Neural crest cell (in vitro differentiated cells): ENCODE measurements at regions not wholly inside any gene's neighbourhood (a gene's known extent, or its start where the extent isn't known, plus 50 kb on each side); places are given as distances from the start of the nearest gene placed in this dataset.

Experiments
- DNase-seq: peaks from one replicate; pipeline ENCODE4 v3.0.0; 2021; ENCODE audit warnings: low read depth, mixed read lengths, low spot score
- H3K27ac Mint-ChIP-seq: one replicate; pipeline ENCODE4 v1.8.0; 2021; ENCODE audit warnings: mild to moderate bottlenecking, mixed read lengths; ENCODE audit not compliant: unreplicated experiment
- H3K27me3 Mint-ChIP-seq: 2 replicates; pipeline ENCODE4 v1.8.0; 2021; ENCODE audit warnings: low read depth, mild to moderate bottlenecking, mixed read lengths
- H3K36me3 Mint-ChIP-seq: 2 replicates; pipeline ENCODE4 v1.8.0; 2021; ENCODE audit warnings: low read depth, mild to moderate bottlenecking, mixed read lengths
- H3K4me1 Mint-ChIP-seq: 2 replicates; pipeline ENCODE4 v1.8.0; 2021; ENCODE audit warnings: mixed read lengths
- H3K4me3 Mint-ChIP-seq: one replicate; pipeline ENCODE4 v1.8.0; 2021; ENCODE audit warnings: mild to moderate bottlenecking, mixed read lengths
- H3K9me3 Mint-ChIP-seq: 2 replicates; pipeline ENCODE4 v1.8.0; 2021; ENCODE audit warnings: mixed read lengths
- TF ChIP-seq, protein P1 (sequence below): fragments of 200-600 bp; sonication (generic); conservative IDR thresholded peaks from 2 replicates; pipeline ENCODE4 v1.5.0; 2021; ENCODE audit warnings: antibody characterized with exemption, mild to moderate bottlenecking

DNA sequence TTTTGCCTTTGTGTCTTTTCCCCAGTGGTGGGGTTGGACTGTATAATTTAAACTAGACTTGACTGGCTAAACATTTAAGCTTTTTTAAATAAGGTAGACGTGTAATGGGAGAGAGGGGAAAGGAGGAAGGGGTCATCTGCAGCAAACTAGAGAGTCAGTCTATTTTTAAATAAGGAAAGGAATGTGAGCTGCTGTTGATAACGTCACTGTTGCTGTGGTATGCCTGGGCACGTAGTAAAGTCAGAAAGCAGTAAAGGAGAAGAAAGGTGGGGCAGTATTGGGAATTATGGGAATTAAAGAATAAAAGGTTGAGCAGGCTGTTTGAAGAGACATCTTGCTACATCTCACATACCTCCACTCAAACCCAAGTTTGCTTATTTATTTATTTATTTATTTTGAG is 80.4 kb upstream of the FSHB start:
- no peaks in the 10 kb centered on the region for H3K4me1 Mint-ChIP-seq
- DNase-seq: no peak
- no peaks in the 10 kb centered on the region for H3K36me3 Mint-ChIP-seq
- no peak overlapping the region for H3K27ac Mint-ChIP-seq
- H3K27me3 Mint-ChIP-seq: peaks cover 3% of the 10 kb centered on the region
- H3K4me3 Mint-ChIP-seq: no peak overlapping the region
- no peaks in the 10 kb centered on the region for H3K9me3 Mint-ChIP-seq
- TF ChIP-seq, protein P1, sequence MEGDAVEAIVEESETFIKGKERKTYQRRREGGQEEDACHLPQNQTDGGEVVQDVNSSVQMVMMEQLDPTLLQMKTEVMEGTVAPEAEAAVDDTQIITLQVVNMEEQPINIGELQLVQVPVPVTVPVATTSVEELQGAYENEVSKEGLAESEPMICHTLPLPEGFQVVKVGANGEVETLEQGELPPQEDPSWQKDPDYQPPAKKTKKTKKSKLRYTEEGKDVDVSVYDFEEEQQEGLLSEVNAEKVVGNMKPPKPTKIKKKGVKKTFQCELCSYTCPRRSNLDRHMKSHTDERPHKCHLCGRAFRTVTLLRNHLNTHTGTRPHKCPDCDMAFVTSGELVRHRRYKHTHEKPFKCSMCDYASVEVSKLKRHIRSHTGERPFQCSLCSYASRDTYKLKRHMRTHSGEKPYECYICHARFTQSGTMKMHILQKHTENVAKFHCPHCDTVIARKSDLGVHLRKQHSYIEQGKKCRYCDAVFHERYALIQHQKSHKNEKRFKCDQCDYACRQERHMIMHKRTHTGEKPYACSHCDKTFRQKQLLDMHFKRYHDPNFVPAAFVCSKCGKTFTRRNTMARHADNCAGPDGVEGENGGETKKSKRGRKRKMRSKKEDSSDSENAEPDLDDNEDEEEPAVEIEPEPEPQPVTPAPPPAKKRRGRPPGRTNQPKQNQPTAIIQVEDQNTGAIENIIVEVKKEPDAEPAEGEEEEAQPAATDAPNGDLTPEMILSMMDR: no peak

DNA sequence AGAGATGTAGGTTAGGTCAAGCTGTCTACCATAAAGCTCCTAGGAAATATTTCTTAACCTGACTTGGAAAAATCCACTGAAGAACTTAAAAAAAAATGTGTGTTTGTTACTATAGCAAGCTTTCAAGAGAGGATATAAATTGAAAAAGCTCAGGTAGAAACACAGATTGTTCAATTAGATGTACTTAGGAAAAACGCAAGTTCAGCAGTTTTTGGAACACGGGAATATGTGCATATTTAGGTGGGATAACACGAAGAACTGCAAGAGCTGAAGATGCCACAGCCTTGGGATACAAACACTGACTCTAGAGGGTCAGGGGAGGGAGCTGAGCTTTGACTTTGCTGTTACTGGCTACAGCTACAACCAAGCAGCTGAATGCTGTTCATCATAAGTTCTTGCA is 77.8 kb upstream of the FSHB start:
- Mint-ChIP-seq H3K27me3 (peaks cover 3% of the 10 kb centered on the region), H3K4me3 (no peak overlapping the region), H3K36me3 (no peaks in the 10 kb centered on the region), H3K9me3 (no peaks in the 10 kb centered on the region), H3K4me1 (no peaks in the 10 kb centered on the region), H3K27ac (no peak overlapping the region)
- no peak for DNase-seq
- TF ChIP-seq, protein P1: no peak

DNA sequence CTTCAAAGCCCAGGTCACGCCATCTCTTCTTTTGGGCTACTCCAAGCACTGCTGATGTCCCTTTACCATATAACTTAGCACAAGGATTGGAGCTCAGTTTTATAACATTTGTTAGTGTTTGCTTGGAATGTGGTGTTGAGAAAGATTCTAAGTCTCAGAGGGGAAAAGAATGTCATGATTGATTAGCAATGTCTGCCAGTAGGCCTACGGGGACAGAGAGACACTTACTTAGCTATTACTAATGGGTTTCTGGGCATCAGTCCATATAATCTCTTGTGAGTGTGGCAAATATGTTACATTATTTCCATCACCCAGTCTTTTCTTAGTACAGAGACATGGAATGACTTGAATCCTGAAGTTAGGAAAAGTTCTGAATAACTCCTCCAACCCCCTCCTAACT is 75.4 kb upstream of the FSHB start:
- DNase-seq: no peak
- no peak overlapping the region for H3K4me3 Mint-ChIP-seq
- H3K27ac Mint-ChIP-seq: no peak overlapping the region
- no peaks in the 10 kb centered on the region for H3K9me3 Mint-ChIP-seq
- peaks cover 18% of the 10 kb centered on the region for H3K27me3 Mint-ChIP-seq
- H3K4me1 Mint-ChIP-seq: no peaks in the 10 kb centered on the region
- no peaks in the 10 kb centered on the region for H3K36me3 Mint-ChIP-seq
- TF ChIP-seq, protein P1: no peak

DNA sequence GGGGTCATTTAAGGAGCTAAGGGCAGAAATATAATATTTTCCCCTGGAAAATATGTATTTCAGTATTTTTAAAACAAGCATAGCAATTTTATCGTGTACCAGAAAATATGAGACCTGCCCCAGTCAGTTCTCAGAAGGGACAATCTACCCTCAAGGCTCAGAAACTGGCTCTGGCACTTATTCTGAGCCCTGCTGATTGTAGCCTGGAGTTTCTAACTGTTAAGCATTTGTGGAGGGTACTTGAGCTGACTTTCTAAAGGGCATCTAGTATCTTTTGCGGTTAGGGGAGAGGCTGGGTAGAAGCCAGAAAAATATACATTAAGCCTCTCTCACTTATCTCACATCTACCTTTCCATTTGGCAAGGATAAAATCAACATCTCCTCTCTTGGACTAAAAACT is 71.3 kb upstream of the FSHB start:
- Mint-ChIP-seq H3K4me1 (no peaks in the 10 kb centered on the region), H3K9me3 (no peaks in the 10 kb centered on the region), H3K36me3 (no peaks in the 10 kb centered on the region), H3K4me3 (no peak overlapping the region), H3K27me3 (peaks cover 32% of the 10 kb centered on the region), H3K27ac (no peak overlapping the region)
- TF ChIP-seq, protein P1: no peak
- DNase-seq: no peak

DNA sequence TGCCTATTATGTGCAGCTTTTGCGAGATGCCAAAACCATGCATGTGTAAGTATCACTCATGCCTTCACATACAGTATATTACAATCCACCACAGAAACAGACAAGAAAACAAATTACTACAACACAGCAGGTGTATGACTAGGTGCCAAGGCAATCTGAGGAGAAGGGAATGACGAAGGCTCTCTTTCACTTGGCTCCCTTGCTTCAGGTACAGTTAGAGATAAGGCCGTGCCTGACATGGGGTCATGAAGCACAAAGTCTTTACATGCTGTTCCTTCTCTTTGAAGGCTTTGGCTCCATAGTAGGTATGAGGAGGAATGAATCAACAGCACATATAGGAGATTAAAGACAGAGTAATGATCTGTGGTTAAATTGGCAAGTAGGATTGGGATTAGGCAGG is 65.2 kb upstream of the FSHB start:
- no peak overlapping the region for H3K27ac Mint-ChIP-seq
- H3K36me3 Mint-ChIP-seq: no peaks in the 10 kb centered on the region
- TF ChIP-seq, protein P1: no peak
- H3K4me3 Mint-ChIP-seq: no peak overlapping the region
- H3K9me3 Mint-ChIP-seq: no peaks in the 10 kb centered on the region
- peaks cover 12% of the 10 kb centered on the region for H3K27me3 Mint-ChIP-seq
- DNase-seq: no peak
- H3K4me1 Mint-ChIP-seq: no peaks in the 10 kb centered on the region

DNA sequence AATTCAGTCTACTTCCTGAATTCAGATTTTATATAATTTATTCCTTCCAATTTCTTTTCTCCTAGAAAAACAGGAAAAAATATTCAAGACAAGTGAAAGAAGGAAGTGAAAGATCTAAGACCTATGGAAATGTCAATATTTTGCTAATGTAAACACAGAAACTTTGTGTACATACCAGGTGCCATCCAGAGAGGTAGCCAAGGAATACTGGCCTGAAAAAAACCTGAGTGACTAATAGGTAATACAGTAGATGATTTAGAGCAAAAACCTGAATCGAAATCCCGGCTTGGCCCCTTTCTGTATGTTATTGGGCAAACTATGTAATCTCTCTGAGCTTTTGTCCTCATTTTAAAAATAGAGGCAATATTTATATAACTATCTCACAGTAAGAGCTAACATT is 59.2 kb upstream of the FSHB start:
- TF ChIP-seq, protein P1: no peak
- Mint-ChIP-seq H3K4me1 (no peaks in the 10 kb centered on the region), H3K4me3 (no peak overlapping the region), H3K27ac (no peak overlapping the region), H3K36me3 (peaks cover 4% of the 10 kb centered on the region), H3K9me3 (peaks cover under 1% of the 10 kb centered on the region), H3K27me3 (no peaks in the 10 kb centered on the region)
- DNase-seq: no peak
